Lung (tissue), 11 donors: ENCODE measurements at regions not wholly inside any gene's neighbourhood (a gene's known extent, or its start where the extent isn't known, plus 50 kb on each side); places are given as distances from the start of the nearest gene placed in this dataset.

Source experiments
- ATAC-seq: fragments of 200-7000 bp; cut with Tn5 transposase; one replicate; pipeline ENCODE4 v1.9.1; 2020; ENCODE audit warnings: moderate number of reproducible peaks; ENCODE audit not compliant: insufficient read depth, low FRiP score
- DNase-seq, 3 donors: peaks; one replicate each; pipeline ENCODE4 v3.0.0-alpha.2; 2013 to 2017
- H3K27ac ChIP-seq, 2 donors: one replicate each; pipeline ENCODE4 v1.5.1; 2013; ENCODE audit warnings: mild to moderate bottlenecking in 2 of 2, moderate library complexity in 2 of 2, control low read depth in 1 of 2, inconsistent platforms in 1 of 2, low read depth in 1 of 2, low read length in 1 of 2
- H3K27me3 ChIP-seq, 3 donors: one replicate each; pipeline ENCODE4 v1.5.1; 2013; ENCODE audit warnings: low read length in 2 of 3; ENCODE audit not compliant: control insufficient read depth in 3 of 3, insufficient read depth in 3 of 3
- H3K36me3 ChIP-seq, 4 donors: one replicate each; pipeline ENCODE4 v1.5.1; 2013; ENCODE audit warnings: low read length in 4 of 4, mild to moderate bottlenecking in 1 of 4, moderate library complexity in 1 of 4; ENCODE audit not compliant: control insufficient read depth in 4 of 4, insufficient read depth in 4 of 4
- H3K4me1 ChIP-seq, 5 donors: one replicate each; pipeline ENCODE4 v1.5.1; 2013; ENCODE audit warnings: low read length in 5 of 5, mild to moderate bottlenecking in 2 of 5, moderate library complexity in 1 of 5; ENCODE audit not compliant: control insufficient read depth in 5 of 5, insufficient read depth in 5 of 5
- H3K4me3 ChIP-seq: one replicate; pipeline ENCODE4 v1.5.1; 2013; ENCODE audit warnings: mild to moderate bottlenecking, control low read depth, moderate library complexity
- H3K9ac ChIP-seq, 2 donors: one replicate each; pipeline ENCODE4 v1.5.1; 2013; ENCODE audit warnings: low read length in 2 of 2, control low read depth in 1 of 2; ENCODE audit not compliant: insufficient read depth in 1 of 2
- H3K9me3 ChIP-seq, 4 donors: one replicate each; pipeline ENCODE4 v1.5.1; 2013; ENCODE audit warnings: low read length in 3 of 4, mild to moderate bottlenecking in 1 of 4, moderate library complexity in 1 of 4; ENCODE audit not compliant: control insufficient read depth in 4 of 4, insufficient read depth in 3 of 4
- WGBS, 2 donors: extraction: QIAGEN DNeasy Blood & Tissue Kit; methylation state at CpG; one replicate each; pipeline ENCODE4 v1.1.7; 2013; 5-methylcytosine and 5-hydroxymethylcytosine counted together
- TF ChIP-seq, protein P1 (sequence below): IDR thresholded peaks from 2 replicates; pipeline ENCODE4 v1.5.1; 2012; ENCODE audit warnings: mild to moderate bottlenecking; ENCODE audit errors: control extremely low read depth, extremely low read depth
- donor health status: control.
- donor health status: control.
- donor health status: Bipolar disorder and iron deficiency.
- donor health status: healthy.
- donor health status: DM: yes; HTN: yes; CAD: no.

DNA sequence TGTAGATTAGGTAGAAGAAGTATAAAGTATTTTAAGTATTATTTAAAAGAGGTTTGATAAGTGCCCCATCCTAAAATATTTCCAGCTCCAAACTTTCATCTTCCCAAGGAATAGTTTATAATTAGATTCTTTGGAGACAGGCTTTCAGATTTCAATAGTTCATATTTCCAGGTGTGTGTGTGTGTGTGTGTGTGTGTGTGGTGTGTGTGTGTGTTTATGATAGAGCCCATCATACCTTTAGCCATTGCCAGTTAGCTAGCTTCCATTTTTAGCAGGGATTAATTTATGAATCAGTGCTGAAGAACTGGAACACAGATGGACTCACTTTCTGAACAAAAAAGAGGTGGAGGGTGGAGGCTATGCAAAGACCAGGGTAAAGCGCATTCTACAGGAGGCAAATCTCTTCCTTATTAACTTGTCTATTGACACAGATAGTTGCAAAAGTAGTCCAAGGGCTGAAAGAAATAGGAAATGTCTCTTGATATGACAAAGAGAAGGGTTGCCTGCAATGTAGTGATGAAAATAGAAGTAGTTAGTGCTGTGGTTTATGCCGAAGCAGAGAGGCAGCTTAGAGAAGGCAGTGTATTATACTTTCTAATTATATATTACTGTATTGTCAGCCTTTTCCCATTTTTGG, 301.1 kb downstream of the MAN2A1 start:
- no peak for ATAC-seq
- WGBS, 2 donors = 81 to 93% methylated on average over 2 of the region's 2 CpGs
- Histone ChIP-seq H3K4me3 (no peak overlapping the region), H3K4me1 (peaks cover 0 to 10% (median 0%) of the 10 kb centered on the region in 5 donors), H3K9me3 (no peaks in the 10 kb centered on the region), H3K27me3 (peaks cover 0 to 9% (median 2%) of the 10 kb centered on the region in 3 donors), H3K36me3 (no peaks in the 10 kb centered on the region), H3K9ac (no peak overlapping the region), H3K27ac (no peak overlapping the region)
- no peak for DNase-seq
- TF ChIP-seq, protein P1, sequence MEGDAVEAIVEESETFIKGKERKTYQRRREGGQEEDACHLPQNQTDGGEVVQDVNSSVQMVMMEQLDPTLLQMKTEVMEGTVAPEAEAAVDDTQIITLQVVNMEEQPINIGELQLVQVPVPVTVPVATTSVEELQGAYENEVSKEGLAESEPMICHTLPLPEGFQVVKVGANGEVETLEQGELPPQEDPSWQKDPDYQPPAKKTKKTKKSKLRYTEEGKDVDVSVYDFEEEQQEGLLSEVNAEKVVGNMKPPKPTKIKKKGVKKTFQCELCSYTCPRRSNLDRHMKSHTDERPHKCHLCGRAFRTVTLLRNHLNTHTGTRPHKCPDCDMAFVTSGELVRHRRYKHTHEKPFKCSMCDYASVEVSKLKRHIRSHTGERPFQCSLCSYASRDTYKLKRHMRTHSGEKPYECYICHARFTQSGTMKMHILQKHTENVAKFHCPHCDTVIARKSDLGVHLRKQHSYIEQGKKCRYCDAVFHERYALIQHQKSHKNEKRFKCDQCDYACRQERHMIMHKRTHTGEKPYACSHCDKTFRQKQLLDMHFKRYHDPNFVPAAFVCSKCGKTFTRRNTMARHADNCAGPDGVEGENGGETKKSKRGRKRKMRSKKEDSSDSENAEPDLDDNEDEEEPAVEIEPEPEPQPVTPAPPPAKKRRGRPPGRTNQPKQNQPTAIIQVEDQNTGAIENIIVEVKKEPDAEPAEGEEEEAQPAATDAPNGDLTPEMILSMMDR = no peak

DNA sequence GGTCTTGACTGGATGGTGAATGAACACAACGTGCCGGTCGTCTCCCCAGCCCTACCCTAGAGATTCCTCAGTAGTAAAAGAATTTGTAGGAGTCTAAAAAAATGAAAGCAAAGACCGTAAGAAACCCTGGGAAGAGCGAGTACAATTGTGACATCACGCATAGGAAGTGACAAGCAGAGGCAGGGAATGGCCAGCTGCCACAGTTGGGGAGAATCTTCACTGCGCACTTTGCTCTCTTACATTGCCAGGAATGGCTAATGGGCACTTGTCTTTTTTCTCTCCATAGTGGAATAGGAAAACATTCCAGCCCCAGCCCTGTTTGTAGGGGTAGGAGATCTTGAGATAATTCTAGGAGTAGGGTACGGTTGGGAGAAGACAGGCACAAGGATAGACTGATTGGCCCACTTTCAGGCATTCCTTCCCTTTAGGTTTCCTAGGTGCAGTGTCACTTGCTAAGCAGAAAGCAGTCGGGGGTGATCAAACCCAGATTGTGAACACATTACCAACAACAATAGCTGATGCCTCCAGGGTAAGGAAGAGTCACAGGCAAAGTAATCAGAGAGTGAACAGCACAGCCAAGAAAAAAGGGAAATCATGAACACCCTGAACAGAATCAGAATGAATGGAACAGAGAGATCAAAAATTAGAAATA, 302.7 kb downstream of the MAN2A1 start:
- no peak for ATAC-seq
- no peak overlapping the region for H3K4me3 ChIP-seq
- 92 to 93% methylated on average over 9 of the region's 9 CpGs for WGBS, 2 donors
- no peak overlapping the region for H3K27ac ChIP-seq
- no peaks in the 10 kb centered on the region for H3K9me3 ChIP-seq
- H3K9ac ChIP-seq = no peak overlapping the region
- H3K4me1 ChIP-seq = peaks cover 0 to 5% (median 0%) of the 10 kb centered on the region in 5 donors
- peaks cover 0 to 9% (median 2%) of the 10 kb centered on the region in 3 donors for H3K27me3 ChIP-seq
- TF ChIP-seq, protein P1 = no peak
- no peaks in the 10 kb centered on the region for H3K36me3 ChIP-seq
- no peak for DNase-seq

DNA sequence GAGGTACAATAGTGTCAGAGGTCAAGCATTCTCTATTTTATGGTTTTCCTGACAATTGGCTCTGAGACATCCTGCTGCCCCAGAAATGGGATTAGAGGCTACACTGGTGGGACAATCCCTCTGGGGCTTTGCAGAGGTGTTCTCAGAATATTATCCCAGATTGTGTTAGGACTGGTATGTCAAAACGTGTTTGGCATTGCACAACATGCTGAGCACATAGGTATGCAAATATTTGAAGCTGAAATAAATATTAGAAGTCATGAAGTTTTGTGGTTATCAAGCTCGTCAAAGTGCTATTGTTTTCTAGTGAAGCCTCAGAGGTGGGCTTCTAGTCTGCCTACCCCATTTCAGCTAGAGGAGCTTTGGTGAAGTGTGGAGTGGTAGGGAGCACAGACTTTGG, 304.4 kb downstream of the MAN2A1 start:
- Histone ChIP-seq H3K27me3 (peaks cover 0 to 6% (median 2%) of the 10 kb centered on the region in 3 donors), H3K36me3 (no peaks in the 10 kb centered on the region), H3K4me3 (no peak overlapping the region), H3K9ac (no peak overlapping the region), H3K9me3 (no peaks in the 10 kb centered on the region), H3K4me1 (no peaks in the 10 kb centered on the region), H3K27ac (no peak overlapping the region)
- WGBS, 2 donors = 63 to 66% methylated on average over 2 of the region's 2 CpGs
- ATAC-seq (no peak), DNase-seq (no peak)
- TF ChIP-seq, protein P1 = no peak
